ENCODE measurements at regions not wholly inside any gene's neighbourhood (a gene's known extent, or its start where the extent isn't known, plus 50 kb on each side); places are given as distances from the start of the nearest gene placed in this dataset.

DNA sequence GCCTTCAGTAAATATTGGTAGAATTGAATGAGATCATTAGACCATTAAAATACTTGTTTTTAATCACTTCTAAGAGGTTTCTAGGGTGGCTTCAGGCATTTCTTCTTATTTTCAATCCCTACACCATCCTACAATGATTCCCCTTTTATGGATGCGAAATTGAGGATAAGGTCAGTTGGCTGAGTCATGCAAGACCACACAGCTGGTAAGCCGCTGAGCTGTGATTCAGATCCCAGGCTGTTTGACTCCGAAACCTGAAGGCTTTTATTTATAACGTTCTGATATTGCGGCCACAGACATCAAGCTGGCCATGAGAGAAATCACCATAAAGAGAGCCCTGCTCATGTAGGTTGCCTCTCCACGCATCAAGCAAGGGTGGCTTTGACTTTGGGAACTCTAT, 133.4 kb downstream of the VAPA start:
- Mint-ChIP-seq H3K27me3 (ENCODE audit: insufficient read depth) (peaks cover 3% of the 10 kb centered on the region; the same call in 1 of the 2 replicates), H3K9me3 (no peaks in the 10 kb centered on the region; the same call in 1 of the 2 replicates), H3K4me3 (no peak overlapping the region), H3K4me1 (ENCODE audit: low read depth) (peaks cover 21% of the 10 kb centered on the region), H3K27ac (no peak overlapping the region), H3K36me3 (ENCODE audit: low read depth) (peaks cover 4% of the 10 kb centered on the region)
- DNase-seq: peak; percentile 24
- TF ChIP-seq CTCF (IDR thresholded peaks at IDR 0.05): no peak

GRCh38 chr18:10049747-10050146, 135.9 kb downstream of the VAPA start:
- DNase-seq: no peak
- no peaks in the 10 kb centered on the region for H3K9me3 Mint-ChIP-seq
- TF ChIP-seq CTCF (IDR thresholded peaks at IDR 0.05): no peak
- no peaks in the 10 kb centered on the region for H3K36me3 Mint-ChIP-seq (ENCODE audit: low read depth)
- no peak overlapping the region for H3K27ac Mint-ChIP-seq
- H3K4me3 Mint-ChIP-seq: no peak overlapping the region
- peaks cover 31% of the 10 kb centered on the region for H3K4me1 Mint-ChIP-seq (ENCODE audit: low read depth)
- no peaks in the 10 kb centered on the region for H3K27me3 Mint-ChIP-seq (ENCODE audit: insufficient read depth)

DNA sequence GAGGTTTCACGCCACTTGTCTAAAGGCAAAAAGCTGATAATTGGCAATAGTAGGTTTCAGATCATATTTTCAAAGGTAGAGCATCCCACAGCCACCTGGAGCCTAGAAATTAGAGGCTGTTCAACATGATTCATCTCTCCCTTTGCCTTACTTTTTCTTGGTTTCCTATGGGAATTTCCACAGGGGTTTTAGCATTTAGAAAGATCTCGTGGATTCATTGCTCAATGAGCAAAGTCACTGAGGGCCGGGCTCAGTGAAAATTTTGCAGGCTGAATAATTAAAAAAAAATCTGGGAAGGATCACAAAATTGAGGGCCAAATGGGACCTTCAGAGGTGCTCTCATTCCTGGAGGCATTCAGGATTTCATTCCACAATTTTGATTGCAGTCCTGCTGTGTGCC, 137.1 kb downstream of the VAPA start:
- no peak for TF ChIP-seq CTCF (IDR thresholded peaks at IDR 0.05)
- no peak for DNase-seq
- Mint-ChIP-seq H3K4me3 (no peak overlapping the region), H3K27me3 (ENCODE audit: insufficient read depth) (no peaks in the 10 kb centered on the region), H3K36me3 (ENCODE audit: low read depth) (no peaks in the 10 kb centered on the region), H3K4me1 (ENCODE audit: low read depth) (peaks cover 31% of the 10 kb centered on the region), H3K9me3 (no peaks in the 10 kb centered on the region), H3K27ac (no peak overlapping the region)

GRCh38 chr18:10051877-10052631, 138.2 kb downstream of the VAPA start:
- peak; percentile 79 for DNase-seq
- H3K27ac Mint-ChIP-seq: peak overlapping the region; percentile 78
- no peaks in the 10 kb centered on the region for H3K36me3 Mint-ChIP-seq (ENCODE audit: low read depth)
- no peaks in the 10 kb centered on the region for H3K9me3 Mint-ChIP-seq
- no peaks in the 10 kb centered on the region; the same call in 1 of the 2 replicates for H3K27me3 Mint-ChIP-seq (ENCODE audit: insufficient read depth)
- no peak overlapping the region for H3K4me3 Mint-ChIP-seq
- H3K4me1 Mint-ChIP-seq (ENCODE audit: low read depth): peaks cover 38% of the 10 kb centered on the region
- TF ChIP-seq CTCF (IDR thresholded peaks at IDR 0.05): no peak

DNA sequence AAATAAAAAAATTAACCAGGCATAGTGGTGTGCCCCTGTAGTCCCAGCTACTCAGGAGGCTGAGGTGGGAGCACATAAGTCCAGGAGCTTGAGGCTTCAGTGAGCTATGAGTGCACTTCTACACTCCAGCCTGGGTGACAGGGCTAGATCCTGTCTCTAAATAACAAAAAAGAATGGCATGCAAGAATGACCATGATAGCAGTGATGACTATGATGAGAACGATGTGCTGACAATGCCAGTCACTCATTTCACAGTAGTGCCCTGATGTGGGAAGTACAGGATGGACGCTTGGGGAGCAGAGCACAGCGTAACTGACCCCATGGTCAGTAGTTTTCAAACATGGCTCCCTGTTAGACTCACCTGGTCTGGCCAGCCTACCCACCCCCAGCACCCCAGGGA, 139.1 kb downstream of the VAPA start:
- TF ChIP-seq CTCF (IDR thresholded peaks at IDR 0.05): no peak
- no peaks in the 10 kb centered on the region; the same call in none of the 2 replicates for H3K27me3 Mint-ChIP-seq (ENCODE audit: insufficient read depth)
- H3K4me1 Mint-ChIP-seq (ENCODE audit: low read depth): peaks cover 39% of the 10 kb centered on the region
- no peaks in the 10 kb centered on the region for H3K9me3 Mint-ChIP-seq
- no peak overlapping the region for H3K4me3 Mint-ChIP-seq
- no peak for DNase-seq
- H3K36me3 Mint-ChIP-seq (ENCODE audit: low read depth): no peaks in the 10 kb centered on the region
- no peak overlapping the region for H3K27ac Mint-ChIP-seq
